SH-SY5Y (cell line): ENCODE measurements at regions not wholly inside any gene's neighbourhood (a gene's known extent, or its start where the extent isn't known, plus 50 kb on each side); places are given as distances from the start of the nearest gene placed in this dataset.

ENCODE experiments used
- GATA2 ChIP-seq: IDR thresholded peaks from 2 replicates; pipeline ENCODE4 v1.6.1; 2011; ENCODE audit warnings: mild to moderate bottlenecking, low read depth, low read length
- GATA3 ChIP-seq: IDR thresholded peaks from 2 replicates; pipeline ENCODE4 v1.6.1; 2011; ENCODE audit warnings: low read depth, mild to moderate bottlenecking, low read length, moderate library complexity

GRCh38 chr6:33962246-33963027 is 158.6 kb upstream of the MLN start:
- TF ChIP-seq GATA2: no peak
- TF ChIP-seq GATA3: no peak
